ENCODE measurements at regions not wholly inside any gene's neighbourhood (a gene's known extent, or its start where the extent isn't known, plus 50 kb on each side); places are given as distances from the start of the nearest gene placed in this dataset.

DNA sequence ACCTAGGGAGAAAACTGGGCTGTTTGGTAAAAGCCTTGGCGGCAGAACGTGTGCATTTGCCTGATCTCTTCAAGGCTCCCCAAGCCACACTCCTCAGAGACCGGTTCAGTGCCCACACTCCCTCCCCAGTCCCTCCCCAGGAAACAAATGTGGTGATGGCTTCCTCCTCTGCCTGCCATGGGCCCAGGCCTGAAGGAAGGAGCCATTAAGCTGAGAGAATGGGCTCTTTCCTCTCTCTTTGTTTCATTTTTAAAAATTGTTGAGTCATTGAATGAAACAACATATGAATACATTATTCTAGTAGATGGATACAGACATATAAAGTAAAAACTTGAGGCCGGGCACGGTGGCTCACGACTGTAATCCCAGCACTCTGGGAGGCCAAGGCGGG is 50.6 kb upstream of the YWHAQ start:
- peak in 1 of 2 donors; percentile 90 for DNase-seq

DNA sequence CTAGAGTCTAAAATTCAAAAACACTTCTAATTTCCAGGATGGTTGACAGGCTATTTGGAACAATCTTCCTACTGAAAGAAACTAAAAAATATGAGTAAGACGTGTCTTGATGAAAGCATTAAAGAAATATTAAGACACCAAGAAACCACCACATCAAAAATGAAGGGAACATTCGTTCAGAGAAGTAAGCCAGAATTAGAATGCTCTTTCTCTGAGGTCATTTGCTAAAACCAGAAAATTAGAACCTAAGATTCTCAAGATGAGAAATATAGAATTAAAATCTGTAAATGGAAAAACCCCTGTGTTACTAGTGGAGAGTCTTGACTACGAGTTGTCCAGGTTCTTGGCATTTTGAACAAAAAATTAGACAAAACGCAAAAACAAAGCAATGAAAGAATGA is 54.8 kb upstream of the YWHAQ start:
- DNase-seq: no peak

DNA sequence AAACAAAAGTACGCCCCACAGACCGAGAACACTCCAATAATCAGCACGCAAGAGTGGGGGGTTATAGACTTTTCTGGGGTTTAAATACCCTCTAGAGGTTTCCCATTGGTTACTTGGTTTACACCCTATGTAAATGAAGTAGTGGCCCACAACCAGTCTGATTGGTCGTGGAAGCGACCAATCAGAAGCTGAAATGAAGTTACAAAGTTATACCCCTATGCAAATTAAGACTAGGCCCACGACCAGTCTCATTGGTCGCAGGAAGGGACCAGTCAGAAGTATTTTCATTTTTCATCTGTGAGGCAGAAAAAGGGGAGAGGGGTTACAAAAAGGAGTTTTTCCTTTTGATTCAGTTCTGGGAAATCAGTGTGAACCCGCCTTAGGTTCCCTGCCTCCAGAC is 55.3 kb upstream of the YWHAQ start:
- DNase-seq: no peak

DNA sequence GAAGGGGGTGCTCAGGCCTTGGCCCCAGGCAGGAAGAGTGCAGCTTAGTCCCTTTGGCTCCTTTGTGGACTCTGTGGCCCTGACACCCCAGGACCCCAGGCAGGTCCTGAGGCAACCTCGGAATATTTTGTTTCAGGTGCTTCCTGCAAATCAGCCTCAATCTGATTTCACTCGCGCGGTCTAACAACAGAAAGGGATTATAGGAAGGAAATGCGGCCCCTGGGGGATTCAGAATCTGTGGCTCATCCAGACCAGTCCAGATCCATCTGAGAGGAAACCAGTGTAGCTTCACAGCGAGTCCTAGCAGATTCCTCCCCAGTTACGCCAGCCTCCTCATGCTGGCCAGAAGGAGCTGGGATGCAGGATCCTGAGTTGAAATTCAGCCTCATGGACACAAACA is 59.5 kb upstream of the YWHAQ start:
- peak in 1 of 2 donors; percentile 73 for DNase-seq

DNA sequence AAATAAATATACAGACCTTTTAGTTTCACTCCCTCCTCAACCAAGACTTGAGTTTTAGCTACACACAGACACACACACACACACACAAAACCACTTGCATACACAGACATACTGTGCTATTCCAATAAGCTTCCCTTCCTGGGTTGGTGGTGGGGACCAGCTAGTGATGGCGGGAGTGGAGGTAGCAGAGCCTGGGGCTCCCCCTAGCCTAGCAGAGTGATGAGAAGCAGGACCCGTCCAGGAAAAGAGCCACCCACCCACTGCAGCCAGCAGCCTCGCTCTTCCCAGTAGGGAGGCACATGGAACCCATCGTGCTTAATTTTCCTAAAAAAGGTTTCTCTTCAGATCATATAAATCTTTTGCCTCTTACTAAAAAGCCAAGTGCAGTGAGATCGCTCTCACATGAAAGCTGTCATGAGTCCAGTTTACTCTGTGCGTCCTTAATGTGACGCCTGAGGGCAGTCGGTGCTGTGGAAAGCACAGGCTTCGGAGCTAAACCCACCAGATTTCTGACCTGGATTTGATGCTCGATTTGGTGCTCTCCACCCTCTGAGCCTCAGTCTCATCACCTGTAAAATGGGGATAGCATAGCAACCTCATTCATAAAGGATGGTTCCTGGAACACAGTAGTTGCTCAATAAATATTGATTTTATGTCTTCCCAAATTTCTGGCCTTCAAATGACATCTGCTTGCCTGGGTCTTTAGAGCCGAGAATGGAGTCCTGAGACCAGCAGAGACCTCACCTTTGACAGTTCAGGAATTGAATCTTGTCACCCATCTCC is 60.1 kb upstream of the YWHAQ start:
- no peak for DNase-seq

DNA sequence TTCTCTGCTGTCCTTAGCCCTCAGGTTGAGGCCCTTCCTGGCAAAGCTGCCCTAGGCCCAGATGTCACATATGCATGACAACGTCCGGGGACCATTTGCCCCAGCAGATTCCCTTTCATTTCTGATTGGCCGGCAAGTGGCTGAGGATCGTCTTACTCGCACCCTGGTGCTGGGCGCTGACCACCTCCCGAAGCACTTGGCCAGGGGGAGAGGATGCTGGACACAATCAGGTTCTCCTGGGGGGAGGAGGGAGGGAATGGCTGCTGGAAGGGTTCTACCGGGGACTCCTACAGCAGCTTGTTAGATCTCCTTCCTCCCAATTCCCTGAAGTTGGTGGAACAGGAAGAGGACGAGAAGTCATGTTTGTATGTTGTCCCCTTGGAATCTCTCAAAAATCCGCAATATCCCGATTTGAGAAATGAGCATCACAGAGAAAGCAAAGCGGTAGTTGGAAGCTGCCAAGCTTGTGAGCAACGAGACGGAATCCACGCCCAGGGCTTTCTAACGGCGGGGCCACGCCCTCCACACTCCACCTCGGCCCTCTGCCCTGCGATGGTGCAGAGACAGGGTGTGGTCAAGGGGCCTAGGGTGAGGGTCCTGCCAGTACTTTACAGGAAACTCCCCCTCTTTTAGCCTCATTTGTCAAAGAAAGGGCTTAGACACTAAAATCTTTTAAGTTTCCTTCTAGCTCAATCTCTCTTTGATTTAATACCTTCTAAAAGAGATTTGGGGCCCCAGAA is 61.8 kb upstream of the YWHAQ start:
- no peak for DNase-seq

DNA sequence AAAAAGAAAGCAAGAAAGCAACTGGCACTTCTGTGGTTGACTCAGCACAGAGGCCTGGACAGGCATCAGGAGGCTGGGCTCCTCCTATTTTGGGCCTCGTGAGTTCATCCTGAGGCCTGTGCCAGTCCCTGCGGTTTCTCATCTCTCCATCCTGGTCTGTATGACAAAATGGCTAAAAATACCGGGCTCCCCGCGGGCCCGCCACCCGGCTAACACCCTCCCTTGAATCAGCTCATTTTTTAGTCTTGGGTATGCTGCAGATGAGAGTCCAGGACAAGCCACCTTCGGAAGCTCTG is 62.3 kb upstream of the YWHAQ start:
- DNase-seq: peak in 1 of 2 donors; percentile 19

DNA sequence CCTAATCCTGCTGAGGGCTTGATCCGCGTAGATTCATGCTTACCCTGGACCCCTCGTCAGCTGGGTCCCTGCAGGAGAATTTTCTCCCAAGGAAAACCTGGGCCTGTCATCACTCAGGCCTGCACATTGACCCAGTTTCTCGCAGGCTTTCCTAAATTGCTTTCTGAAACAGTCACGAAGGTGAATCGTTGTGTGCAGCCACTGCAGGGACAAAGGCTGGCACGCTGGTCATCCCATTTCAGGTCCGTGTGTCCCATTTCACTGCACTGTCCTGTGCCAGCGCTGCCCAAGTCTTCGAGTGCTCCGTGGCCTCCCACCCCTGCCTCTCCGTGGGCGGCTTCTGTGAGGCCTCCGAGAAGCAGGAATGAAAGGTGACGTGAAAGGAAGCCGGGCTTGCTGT is 62.8 kb upstream of the YWHAQ start:
- DNase-seq: no peak

DNA sequence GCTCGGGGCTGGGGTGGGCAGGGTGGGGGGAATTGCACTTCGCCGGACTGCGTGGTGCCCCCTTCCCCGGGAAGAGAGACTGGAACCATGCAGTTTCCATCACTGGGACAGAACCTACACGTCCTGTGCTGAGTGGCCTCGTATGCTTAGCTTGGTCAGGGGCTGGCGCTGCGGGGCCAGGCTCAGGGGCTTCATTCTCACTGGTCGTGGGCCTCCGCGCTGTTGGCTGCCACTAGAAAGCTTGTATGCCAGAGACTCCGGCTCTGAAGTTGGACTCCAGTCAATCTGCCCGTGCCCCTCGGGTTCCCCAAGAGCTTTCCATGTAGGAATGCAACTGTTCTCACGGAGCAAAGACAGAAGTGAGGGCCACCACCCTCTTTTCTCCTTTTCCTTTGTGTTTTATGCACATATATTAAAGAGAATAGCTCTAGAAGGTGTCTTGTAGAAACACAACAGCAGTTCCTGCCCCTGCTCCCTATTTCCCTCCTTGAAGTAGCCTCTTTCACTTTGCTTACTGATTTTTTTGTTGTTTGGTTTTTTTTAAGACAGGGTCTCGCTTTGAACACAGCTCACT is 64.0 kb upstream of the YWHAQ start:
- DNase-seq: no peak

DNA sequence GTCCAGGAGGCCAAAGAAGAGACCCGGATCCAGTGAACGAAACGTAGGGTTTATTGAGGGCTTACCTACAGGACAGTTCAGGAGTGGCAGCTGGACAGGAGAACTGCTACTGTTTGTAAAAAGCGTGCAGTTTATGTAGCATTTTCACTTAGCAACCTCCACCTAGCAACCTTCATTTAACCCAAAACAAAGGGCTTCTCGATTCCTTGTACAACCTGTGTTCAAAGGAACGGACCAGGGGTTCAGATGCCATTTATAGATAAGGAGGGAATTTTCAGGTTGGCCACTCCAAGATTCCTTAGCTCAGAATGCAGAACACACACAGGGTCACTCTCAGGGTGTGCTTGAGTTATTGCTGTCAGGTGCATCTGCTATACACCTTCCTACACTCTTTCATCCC is 65.1 kb upstream of the YWHAQ start:
- no peak for DNase-seq

DNA sequence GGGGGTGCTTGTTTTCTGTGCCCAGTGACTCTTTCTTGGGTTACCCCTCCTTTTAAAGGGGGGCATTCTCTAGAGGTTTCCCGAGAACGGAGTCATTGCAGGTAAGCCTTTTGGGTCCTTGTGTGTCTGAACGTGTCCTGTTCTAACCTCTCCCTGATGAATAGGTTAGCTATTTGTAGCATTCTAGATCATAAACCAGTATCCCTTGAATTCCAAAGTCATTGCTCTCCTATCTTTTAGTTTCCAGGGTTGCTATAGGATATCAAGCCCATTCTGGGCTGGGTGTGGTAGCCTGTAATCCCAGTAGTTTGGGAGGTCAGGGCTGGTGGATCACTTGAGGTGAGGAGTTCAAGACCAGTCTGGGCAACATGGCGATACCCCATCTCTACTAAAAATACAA is 65.9 kb upstream of the YWHAQ start:
- DNase-seq: no peak

DNA sequence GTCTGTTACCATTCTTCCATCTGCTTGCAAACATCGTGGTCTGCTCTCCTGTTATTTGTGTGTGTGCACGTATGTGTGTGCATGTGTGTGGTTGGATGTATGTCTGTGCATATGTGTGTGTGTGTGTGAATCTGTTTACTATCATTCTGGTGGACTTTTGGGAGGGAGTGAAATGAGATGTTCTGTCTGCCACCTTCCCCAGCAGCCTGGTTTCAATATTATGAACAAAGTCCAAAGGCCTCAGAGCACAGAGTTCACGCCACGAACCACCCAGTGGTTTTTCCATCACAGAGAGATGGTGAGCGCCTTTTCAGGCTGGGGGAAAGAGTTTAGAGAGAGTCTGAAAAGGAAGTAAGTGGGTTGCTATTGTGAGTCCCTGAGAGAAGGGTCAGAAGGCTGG is 67.1 kb upstream of the YWHAQ start:
- DNase-seq: no peak

DNA sequence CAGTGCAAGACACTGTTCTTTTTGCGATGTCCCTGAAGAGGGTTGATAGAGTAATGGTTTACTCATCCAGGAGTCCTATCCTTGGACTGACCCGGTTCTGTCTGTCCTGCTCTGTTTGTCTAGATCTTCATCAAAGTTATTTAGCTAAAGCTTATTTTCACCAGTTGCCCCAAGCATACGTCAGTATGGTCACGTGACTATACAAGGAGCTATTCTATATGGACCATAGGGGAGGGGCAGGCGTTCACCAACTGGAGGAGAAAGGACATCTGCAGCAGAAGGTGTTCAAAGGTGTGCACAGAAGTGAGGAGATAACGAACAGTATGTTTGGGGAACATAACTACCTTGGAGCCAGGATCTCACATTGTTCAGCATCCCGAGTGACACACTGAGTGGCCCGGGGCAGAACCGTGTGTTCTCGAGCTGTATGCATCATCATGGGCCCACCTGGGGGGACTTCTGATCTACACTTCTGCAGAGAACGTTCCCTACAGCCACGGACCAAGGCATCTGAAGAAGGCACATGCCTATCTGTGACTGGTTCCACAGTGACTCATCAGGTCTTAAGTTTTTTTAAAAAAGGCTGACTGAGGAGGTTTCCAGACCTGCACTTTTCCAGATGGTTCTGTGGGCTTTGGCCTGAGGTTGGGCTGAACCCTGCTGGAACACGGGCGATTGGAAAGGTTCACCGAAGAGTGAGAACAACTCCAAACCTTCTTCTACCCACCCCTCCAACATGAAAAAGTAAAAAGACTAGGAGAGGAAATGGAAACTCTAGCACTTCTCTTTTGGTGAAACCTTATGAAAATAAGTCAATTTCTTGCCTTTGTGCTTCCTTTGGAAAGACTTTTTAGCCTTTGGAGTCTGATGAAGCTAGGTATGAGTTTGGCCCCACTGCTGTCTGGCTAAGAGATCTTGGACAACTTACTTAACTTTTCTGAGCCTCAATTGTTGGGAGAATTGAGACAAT is 68.6 kb upstream of the YWHAQ start:
- DNase-seq: no peak

DNA sequence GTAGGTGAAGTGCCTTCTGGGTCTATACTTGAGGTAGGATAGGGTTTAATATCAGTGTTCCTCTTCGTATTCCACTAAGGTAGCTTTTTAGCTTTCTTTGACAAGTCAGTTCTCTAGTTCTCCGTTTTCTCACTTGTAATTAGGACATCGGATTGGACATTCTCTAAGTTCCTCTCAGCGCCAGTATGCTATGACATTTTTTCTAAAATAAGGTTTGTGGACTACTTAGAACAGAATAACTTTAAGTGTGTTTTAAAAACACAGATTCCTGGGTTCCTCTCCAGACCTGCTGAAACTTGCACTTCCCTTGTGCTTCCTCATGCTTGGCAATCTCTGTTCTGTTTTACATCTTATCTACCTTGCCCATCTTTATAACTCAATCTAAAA is 69.3 kb upstream of the YWHAQ start:
- no peak for DNase-seq

DNA sequence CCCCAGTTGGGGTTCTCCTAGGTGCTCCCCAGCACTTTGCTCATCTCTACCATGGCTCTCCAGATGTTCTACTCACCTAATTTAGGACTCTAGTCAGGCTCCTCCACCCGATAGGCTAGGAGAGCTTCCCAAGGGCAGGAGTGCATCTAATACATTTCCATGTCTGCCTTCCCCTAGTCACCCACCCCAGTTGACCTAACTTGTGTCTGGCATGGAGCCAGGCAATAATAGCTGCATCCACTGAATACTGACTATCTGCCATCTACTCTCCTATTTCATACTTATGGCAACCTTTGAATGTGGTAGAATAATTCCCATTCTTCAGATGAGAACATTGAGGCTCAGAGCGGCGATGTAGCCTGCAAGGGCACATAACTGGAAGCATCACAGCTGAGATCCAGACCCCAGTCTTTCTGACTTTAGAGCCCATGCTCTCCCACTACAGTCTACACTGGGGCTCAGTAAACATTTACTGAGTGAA is 71.8 kb upstream of the YWHAQ start:
- no peak for DNase-seq

DNA sequence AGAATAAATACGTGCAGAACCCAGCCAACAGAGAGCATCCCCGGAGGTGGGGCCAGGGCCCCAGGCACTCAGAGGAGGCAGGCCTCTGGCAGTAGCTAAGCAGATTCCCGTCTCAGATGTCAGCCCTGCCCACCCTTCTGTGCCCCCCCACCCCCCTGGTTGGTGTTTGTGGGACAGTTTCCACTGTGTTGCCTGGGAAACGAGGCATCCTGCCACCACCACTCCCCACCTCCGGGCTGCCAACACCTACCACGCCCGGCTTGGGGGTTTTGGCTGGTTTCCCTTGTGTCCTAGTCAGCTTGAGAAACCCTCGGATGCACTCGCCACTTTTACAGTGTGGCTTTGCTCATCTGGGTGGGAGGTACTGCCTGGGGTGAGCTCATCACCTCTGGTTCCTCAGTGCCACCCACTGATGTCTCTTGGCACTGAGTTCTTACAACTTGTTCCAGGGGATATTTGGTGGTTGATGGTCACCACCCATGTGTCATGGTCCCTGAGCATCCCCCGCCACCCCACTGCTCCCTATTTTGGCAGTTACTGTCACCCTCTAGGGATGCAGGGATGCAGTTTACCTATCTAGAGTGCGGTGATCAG is 72.4 kb upstream of the YWHAQ start:
- no peak for DNase-seq

DNA sequence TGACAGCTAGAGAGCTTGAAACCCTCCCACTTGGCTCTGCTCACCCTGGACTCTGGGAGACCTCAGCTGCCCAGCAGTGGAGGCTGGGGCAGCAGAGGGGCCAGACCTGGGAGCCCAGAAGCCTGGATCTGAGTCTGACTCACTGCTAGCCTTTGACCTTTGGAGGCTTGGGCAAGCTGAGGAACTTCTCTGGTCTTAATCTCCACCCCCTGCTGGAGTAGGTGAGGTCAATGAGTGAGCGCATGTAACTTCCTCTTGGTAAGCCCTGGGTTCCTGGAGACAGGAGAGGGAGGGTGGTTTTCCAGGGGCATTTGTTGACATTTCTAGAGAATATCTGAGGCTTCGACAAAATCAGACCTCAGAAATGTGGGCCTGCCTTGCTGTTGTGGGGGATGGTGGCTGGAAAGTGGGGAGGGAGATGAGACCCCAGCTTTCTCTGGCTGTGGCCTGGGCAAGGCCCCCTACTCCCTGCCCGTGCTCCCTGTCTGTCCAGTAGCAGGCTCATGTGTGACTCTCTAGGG is 73.0 kb upstream of the YWHAQ start:
- peak in 1 of 2 donors; percentile 32 for DNase-seq

DNA sequence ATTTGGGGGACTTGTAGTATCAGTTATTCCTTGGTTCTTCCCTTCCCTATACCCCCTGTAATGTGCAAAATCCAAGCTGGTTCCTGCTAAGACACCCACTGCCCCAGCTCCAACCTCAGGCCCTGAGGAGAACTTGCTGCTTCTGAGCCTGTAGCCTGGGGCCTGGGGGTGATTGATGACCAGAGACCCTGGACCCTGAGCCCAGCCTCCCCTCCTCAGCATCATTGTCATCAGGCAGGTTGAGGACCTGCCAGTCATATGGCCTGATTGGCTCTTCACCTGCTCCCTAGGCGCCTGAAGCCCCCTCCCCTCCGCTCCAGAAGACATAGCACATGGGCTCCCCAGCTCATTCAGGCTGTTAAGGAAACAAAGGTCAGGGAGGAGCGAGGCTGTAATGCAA is 73.8 kb upstream of the YWHAQ start:
- no peak for DNase-seq

DNA sequence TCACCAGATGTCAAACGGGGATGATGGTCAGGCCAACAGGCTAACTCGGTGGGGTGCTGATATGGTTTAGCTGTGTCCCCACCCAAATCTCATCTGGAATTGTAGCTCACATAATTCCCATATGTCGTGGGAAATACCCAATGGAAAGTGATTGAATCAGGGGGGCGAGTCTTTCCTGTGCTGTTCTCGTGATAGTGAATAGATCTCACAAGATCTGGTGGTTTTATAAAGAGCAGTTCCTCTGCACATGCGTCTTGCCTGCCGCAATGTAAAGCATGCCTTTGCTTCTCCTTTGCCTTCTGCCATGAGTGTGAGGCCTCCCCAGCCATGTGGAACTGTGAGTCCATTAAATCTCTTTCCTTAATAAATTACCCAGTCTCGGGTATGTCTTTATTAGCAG is 74.4 kb upstream of the YWHAQ start:
- no peak for DNase-seq

DNA sequence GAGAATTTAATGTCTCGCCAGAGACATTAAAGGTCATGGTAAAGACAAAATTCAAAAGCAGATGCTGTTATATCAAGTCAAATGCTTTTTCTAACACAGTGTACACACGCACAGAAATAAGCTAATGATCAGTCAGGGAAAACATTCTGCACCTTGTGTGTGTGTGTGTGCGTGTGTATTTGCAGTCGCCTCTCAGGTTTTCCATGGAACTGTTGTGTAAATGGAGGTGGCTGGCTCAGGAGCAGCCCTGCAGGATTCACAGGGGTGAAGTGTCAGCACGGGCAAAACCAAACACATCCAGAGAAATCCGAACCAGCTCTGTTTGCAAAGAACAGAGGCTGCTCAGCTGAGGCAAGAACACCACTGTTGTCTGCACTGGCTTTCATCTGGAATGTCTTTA is 76.2 kb upstream of the YWHAQ start:
- no peak for DNase-seq

DNA sequence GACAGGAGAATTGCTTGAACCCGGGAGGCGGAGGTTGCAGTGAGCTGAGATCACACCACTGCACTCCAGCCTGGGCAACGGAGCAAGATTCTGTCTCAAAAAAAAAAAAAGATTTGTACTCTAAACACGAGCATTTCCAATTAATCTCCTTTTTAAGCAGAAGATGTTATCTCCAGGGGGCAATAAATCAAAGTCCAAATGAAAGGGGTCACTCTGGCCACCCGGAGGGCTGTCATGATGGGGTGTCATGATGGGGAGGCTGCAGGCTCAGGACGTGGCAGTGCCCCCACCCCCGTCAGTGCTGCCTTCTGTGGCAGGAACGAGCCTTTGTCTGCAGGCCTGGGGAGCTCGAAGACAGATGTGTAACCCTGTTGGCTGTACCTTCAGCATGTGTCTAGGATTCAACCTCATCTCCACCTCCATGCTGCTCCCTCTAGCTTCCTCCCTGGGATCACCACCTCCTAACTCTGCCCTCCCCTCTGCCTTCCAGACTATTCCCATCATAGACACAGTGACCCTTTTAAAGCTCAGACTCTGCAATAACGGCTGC is 76.9 kb upstream of the YWHAQ start:
- no peak for DNase-seq
